COR-L47 (cell line): ENCODE measurements at regions not wholly inside any gene's neighbourhood (a gene's known extent, or its start where the extent isn't known, plus 50 kb on each side); places are given as distances from the start of the nearest gene placed in this dataset.
"Not testable (repeated sequence)": the region's sequence is repeated elsewhere in the genome, so short reads cannot be mapped to it uniquely, and the experiment has no call there.

Source experiments
- DNase-seq: peaks from one replicate; lab custom pipeline; 2025; lab: John Stamatoyannopoulos, UW

DNA sequence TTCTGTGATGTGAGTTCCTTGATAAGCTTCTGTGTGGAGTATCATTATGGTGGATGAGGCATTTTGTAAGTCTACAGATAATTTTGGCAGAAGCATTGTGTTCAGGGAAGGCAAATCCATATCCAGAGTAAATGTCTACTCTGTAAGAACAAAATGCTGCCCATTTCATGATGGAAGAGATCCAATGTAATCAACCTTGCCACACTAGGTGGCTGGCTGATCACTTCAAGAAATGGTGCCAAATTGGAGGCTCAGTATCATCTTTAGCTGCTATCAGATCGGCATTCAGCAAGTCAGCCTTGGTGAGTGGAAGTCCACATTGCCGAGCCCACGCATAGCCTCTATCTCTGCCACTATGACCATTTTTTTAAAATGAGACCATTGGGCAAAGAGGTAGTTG, 565.8 kb upstream of the USP24 start:
- no peak for DNase-seq

DNA sequence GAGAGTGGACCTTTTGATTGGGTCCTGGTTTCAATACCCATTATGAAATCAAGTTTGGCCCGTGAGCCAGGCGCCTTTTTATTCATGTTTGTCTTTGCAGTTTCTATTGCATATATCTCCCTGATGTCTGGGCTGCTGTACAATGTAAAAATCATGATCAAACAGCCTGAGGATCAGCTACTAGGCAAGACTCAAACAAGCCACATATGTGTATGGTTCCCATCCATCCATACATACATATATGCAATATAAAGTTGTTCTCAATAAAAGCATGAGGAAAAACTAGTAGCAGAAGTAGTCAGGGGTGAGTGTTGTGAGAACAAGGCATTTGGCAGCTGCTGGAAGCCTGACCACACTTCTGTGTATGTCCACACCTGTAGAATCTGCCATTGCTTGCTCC, 562.4 kb upstream of the USP24 start:
- no peak for DNase-seq

DNA sequence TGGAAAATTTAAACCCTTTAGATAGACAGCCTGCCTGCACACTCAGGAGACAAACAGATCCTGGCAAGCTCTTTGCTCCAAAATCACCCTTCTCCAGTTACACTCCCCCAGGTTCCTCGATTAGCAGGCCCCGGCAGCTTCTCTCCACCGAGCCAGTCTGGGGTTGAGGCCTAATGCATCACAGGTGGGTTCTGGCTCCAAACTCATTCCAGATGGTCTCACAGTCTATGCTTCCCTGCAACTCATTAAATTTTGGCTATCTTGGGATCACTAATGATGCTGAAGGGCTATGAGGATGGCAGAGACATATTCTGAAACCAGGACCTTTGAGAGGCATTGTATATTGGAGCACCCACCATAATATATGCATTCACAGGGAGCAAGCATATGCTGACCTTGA, 559.8 kb upstream of the USP24 start:
- DNase-seq: no peak

DNA sequence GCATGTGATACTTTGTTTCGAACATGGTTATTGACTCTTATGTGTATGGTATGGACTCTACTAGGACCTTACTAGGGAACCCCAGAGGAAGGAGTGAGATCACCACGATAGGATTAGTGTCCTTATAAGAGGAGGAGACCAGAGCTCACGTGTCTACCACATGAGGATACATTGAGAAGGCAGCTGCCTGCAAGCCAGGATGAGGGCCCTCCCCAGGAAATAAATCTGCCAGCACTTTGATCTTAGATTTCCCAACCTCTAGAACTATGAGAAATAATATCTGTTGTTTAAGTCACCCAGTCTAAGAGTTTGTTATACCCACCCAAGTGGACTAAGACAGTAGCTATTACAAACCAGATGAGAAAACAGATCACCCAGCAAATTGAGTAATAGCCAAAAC, 559.3 kb upstream of the USP24 start:
- no peak for DNase-seq

DNA sequence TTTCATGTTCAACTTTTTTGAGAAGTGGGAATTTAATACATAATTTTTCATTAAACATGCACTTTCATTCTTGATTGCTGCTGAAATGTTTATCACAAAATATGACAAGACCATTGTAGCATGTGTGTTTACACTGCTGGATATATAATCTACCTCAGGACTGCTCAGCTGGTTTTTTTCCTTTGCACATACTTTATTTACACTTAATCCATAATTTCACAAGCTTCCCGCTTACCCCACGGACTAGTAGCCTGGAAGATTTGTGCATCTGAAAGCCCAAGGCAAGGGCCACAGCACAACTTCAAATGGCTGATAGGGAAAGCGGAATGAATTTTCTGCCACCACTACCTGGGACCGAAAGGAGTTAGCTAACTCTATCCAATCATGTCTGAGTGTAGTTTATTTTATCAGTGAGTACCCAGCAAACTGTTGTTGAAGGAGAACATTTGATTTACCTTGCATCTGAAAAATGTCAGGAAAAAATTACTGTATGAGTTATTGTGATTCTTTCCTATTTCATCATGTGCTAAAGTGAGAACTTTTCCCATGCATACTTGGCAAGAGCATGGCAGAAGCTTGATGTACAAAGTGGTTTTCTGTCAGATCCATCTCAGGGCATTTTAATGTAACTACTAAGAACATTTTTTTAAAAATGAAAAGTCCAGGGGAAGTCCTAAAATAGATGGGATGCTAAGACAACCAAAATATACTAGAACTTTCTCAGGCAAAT, 558.2 kb upstream of the USP24 start:
- no peak for DNase-seq

DNA sequence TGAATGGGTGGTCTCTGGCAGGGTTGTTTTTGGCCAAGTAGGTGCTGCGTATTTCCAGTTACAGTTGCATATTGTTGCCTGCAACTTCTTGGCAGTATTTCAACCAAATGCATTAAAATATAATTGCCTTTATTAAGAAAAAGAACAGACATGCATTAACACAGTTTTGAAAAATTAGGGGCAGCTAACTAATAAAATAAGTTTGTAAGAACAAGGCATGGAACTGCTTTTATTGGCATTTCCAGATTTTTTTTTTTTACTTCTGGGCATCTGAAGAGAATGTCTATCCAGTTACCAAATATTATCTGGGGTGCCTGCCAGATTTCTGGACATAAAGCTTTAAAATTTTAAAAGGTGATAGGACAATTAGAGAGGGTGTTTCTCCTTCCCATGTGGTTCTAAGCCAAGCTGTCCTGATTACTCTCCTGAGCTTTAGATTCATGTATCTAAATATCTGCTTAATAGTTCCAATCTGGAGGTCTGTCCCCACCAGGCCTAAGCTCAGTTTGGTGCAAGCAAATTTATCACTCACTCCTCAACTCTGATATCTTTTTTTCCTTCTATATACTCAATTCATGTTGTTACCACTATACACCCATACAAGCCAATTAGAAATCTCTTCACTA, 553.3 kb upstream of the USP24 start:
- no peak for DNase-seq

DNA sequence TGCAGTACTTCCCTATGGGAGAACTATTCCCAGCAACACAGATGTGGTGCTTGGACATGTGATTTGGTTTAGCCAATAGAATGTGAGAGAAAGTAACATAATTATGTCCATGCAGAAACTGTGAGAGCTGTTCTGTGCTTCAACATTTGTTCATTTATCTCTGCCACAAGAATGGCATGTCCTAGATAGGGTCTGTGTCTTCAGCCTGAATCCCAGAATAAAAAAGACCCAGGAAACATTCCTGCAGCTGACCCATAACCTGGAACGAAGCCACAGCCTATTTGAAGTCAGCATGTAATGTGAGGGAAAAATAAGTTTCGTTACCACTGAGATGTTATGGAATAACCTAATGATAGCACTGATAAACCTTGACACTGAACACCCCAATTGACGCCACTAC, 552.0 kb upstream of the USP24 start:
- DNase-seq: no peak

DNA sequence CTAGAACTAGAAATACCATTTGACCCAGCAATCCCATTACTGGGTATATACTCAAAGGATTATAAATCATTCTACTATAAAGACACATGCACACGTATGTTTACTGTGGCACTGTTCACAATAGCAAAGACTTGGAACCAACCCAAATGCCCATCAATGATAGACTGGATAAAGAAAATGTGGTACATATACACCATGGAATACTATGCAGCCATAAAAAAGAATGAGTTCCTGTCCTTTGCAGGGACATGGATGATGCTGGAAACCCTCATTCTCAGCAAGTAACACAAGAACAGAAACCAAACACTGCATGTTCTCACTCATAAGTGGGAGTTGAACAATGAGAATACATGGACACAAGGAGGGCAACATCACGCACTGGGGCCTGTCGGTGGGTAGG, 550.3 kb upstream of the USP24 start:
- DNase-seq: not testable (repeated sequence)

DNA sequence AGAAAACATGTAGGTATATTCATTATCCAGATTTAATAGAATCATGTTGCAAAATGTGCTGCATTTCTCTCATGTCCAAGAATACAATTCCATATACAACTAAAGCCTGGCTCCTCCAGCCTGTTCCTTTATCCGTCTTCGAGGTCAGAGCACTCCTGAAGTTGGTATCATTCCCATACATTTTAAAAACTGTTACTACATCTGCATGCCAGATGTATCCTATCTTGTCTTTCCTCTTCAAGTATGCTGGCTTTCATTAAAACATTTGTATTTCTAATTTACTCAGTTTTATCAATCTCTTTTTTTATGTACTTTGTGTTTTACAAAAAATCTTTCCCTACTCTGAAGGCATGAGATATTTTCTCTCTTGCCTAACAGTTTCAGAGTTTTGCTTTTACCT, 536.6 kb upstream of the USP24 start:
- DNase-seq: no peak

DNA sequence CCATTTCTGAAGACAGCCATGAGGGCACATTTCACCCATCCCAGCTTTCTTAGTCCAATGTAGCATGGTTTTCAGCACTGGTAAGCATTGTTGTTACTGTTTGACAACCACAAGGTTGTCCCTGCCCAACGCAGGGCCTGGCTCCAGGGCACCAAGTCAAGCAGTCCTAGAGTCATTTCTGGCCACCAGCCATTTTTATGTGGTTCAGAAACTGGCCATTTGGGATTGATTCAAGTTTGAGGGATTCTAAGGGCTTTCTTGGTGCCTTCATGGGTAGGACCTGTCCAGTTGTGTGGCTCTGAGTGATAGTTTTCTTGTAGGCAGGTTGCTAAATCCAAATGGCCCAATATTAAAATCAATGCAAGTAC, 535.4 kb upstream of the USP24 start:
- DNase-seq: no peak

DNA sequence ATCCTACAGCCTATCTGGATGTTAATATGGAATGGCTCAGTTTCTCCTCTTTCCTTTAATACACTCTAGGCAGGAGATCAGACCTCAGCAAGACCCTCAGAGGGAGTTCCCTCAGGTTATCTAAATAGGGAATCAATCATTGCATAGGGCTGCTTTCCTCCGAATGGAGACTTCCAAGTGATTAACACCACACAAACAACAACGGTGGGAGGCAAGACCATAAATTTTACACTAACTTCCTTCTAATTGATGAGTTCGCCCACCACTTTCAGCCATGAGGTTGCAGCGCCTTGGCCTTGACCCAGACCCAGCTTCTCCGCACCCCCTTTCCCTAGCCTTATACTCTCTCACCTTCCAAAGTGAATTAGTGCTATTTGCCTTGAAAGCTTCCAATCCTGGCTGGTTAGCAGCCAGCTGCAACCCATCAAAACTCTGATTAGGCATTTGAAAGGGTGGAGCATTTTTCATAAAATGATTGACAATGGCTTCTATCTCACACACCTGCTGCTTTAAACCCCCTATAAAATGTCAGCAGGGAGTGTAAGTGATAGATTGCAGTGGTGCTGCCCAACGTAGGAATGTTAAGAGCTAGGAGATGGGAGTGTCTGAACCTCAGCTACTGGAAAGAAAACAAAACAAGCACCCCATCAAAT, 534.9 kb upstream of the USP24 start:
- DNase-seq: no peak

DNA sequence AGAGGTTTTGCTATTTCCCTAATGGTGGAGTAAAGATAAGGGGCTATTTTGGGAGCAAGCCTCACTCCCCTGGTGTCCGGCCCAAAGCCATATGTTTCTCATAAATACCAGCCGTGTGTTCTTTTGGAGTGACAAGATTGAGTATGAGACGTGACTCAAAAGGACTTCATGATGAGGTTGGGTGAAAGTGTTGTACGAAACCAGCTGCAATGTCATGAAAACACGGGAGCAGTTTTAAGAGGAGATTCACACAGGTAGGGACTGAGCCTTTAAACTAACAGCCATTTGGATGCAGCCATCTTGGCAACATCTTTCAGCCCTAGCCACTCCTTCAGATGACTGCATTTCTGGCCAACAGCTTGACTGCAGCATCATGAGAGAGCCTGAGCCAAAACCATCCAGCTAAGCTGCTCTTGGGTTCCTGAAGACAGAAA, 532.3 kb upstream of the USP24 start:
- DNase-seq: no peak

DNA sequence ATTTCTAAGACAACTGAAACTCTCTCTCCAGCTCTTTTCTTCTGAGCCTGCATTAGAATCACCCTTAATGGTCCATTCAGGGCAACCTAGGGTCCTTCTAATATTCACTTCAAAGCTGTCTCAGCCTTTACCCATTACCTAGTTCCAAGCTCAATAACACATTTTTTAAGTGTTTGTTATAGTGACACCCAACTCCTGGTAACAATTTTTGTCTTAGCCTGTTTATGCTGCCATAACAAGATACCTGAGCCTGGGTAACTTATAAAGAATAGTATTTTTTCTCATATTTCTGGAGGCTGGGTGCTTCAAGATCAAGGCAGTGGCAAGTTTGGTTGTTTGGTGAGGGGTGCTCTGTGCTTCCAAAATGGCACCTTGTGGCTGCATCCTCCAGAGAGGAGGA, 531.5 kb upstream of the USP24 start:
- no peak for DNase-seq

DNA sequence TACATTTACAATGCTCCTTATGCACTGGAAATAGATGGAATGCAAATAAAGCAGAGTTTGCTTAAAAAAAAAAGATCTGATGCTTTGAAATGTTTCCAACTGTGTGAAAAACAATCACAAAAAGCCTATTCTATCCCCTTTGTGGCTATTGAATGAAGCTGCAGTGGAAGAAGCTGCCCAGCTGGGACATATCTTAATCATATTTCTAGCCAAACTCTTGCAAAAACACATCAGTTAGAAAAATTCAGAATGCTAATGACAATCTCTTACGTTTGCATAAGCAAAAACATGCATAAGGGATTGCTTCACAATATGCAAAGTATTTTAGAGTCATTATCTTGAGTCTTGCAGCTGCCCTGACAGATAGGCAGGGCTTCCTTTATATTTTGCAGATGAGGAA, 526.4 kb upstream of the USP24 start:
- no peak for DNase-seq

DNA sequence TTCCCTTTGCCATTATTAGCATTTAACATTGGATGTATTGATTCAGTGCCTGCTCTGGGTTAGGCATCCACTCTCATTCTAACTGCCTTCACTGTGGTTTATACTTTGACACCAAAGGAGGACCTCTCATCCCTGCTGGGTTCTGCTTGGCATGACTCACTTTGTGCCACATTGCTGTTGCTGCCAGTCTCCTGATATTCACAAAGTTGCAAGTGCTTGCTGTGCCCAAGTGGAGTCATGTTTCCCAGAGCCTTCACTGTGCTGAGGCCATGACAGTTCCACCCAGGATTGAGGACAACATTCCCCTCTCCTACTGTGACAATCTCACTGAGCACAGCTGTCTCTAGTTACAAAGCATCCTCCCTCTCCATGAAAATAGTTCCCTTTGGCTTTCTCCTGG, 519.9 kb upstream of the USP24 start:
- no peak for DNase-seq

DNA sequence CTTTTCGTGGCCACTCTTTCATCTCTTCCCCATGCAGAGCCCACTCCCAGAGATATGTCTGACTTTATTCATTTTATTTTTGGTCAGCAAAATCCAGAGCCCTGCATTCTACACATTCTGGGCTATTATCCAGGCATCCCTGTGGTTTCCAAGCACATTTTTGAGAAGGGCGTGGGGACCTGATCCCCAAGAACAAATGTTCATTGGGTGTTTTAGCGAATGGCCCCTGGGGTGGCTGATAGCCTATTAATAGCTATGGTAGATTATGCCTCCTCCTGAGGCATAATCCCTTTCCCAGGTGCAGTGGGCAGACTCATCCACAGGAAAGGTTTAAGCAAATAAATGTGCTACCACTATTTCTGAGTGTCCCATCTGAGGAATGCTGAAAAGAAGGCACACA, 511.8 kb upstream of the USP24 start:
- DNase-seq: no peak

DNA sequence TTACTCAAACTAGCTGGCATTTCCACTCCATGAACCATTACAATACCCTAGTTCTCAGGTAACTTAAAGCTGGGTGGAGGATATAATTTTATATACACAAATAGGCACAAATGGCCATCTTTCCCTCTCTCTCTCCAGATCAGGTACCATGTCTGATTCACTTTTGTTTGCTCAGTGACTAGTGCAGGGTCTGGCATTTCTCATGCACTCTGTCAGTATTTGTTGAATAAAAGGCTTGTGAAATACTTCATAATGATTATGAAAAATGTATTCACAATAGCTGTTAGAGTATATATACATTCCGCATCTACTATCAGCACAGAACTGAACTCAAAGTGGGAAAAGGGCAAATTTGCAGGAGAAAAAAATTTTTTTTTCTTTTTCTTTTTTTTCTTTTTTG, 510.2 kb upstream of the USP24 start:
- no peak for DNase-seq

DNA sequence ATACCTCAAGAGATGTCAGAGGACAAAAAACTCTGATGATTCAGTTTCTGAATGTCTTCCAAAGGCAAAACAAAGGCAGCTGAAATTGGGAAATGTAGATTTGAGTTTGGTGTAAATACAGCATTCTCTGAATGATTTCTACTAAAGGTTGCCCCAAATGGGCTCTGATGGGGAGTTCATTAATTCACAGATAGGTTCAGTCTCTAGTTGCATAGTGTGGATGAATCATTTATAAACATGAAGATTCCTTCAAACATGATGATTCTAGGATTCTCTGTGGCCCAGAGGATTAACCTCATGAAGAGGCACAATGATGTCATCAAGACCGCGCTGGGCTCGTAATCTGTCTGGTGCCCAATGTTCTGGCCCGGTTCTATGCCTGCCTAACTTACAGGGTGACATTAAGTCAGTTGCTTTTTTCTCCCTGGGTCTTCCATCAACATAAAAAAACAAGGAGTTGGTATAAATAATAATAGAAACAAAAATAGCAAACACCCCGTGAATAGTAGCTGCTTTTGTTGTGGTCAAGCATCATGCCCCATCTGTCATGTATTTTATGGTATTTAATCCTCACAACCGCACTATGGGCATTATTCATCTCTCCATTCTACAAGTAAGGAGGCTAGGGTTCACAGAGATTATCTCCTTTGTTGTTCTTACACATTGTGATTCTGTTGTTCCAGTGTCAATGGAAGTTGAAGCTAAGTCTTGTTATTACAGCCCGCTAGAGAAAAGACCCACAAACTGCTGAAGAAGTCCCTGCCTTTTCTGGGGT, 509.6 kb upstream of the USP24 start:
- no peak for DNase-seq

DNA sequence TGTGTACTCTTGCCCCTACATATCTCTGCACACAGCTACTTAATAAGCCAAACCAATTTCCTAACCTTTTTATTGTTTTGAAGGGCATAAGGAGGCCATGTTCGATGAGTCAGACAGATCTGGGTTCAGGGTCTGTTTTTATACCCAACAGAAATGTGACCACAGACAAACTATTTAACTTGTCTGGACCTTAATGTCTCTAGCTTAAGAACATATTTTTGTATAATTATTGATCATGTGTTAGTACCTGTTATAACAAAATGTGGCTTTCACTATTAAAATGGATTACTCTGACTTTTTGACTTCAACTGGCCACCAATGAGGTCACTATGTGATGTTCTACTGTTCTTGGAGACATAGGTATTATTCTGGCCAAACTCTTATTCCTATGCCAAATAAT, 507.8 kb upstream of the USP24 start:
- DNase-seq: no peak

DNA sequence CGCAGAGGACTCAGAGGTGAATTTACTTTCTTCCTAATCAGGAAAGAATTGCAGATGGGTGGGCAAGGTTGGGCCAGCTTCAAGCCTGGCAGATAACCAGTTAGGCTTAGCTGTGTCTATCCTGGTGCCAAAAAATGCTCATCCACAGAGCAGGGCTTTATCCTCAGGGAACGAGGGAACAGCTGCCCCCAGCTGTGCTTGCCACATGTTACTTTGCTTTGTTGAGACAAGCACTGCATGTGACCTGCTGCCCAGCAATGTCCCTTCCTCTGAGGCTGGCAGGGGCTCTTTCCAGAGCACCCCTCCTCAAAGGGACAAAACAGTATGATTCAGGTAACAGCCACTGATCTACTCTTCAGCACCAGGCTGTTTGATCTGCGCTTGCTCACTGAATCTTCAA, 505.1 kb upstream of the USP24 start:
- no peak for DNase-seq

DNA sequence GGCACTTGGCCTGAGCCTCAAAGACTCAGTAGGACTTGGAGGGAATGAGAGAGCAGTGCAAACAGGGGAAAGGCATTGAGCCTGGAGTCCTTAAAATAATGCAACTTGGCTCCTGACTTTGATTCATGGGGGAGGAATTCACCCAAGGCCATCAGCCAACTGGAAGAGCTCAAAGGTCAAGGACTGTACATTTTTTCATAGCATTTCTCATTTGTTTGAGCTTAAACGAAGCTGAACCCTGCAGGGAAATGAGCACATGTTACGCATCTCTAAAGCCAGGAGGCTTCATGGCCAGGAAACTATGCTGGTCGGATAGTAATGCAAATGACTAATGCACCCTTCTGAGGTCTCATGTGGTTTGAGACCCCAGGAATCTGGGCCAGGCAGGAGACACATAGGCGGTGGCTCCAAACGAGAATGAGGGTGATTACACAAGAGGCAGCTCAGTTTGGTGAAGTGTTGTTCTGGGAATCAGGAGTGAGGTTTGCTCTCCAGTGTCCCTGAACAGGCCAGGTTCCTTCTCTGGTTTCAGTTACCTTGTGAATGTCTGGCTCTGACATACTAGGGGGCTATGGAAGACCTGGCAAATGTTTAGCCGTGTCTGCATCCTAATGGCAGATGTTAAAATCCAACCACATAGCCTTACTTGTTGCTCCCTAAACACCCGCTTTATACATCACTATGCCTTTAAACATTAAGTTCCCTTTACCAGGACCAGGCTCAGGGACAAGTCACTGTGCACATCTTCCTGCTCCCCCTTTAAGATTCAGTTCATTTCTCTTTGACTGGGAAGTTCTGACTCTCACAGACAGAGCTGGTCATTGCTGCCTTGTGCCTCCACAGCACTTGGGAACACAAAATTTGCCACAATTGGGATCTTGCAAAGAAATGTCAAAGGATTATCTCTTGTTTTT, 503.9 kb upstream of the USP24 start:
- no peak for DNase-seq

DNA sequence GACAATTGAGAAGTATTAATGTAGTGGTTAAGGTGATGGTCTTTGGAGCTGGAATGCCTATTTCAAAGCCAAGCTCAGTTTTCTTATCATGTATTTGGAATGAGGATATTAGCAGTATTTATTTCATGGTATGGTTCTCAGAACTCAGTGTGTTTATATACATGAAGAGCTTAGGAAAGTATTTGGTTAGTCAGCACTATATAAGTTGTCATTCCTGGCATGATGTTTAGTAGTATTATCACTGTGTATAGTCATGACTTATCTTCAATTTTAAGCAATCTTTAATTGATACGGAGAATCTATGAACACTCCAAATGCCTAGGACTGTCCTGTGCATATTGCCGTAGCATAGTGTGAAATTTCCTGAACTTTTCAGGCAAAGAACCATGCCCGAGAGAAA, 501.9 kb upstream of the USP24 start:
- DNase-seq: no peak
